PFSK-1 (cell line): ENCODE measurements at regions not wholly inside any gene's neighbourhood (a gene's known extent, or its start where the extent isn't known, plus 50 kb on each side); places are given as distances from the start of the nearest gene placed in this dataset.

Experiments
- FOXP2 ChIP-seq: optimal IDR thresholded peaks from 2 replicates; pipeline ENCODE3; 2011; ENCODE audit warnings: borderline replicate concordance, control low read depth, inconsistent platforms; ENCODE audit not compliant: insufficient read depth; ENCODE audit errors: extremely low read length, extremely low read depth
- POLR2AphosphoS5 ChIP-seq: IDR thresholded peaks from 2 replicates; pipeline ENCODE4 v1.6.1; 2012; ENCODE audit warnings: low read depth, mild to moderate bottlenecking, control low read depth, low read length, moderate library complexity
- REST ChIP-seq, 2 experiments: IDR thresholded peaks; 2 replicates each; pipeline versions ENCODE4 v1.6.1 to v1.8.0; 2011 to 2012; ENCODE audit warnings: low read depth in 2 of 2, low read length in 2 of 2, control low read depth in 1 of 2, inconsistent platforms in 1 of 2, mild to moderate bottlenecking in 1 of 2, moderate library complexity in 1 of 2; ENCODE audit not compliant: insufficient read depth in 1 of 2
- SIN3A ChIP-seq: IDR thresholded peaks from 2 replicates; pipeline ENCODE4 v1.6.1; 2012; ENCODE audit warnings: mild to moderate bottlenecking, low read length, moderate library complexity, borderline replicate concordance; ENCODE audit not compliant: insufficient read depth
- TAF1 ChIP-seq: IDR thresholded peaks from 2 replicates; pipeline ENCODE4 v1.6.1; 2012; ENCODE audit warnings: low read length, control low read depth, borderline replicate concordance; ENCODE audit not compliant: insufficient read depth

- TF ChIP-seq SIN3A (0 out of 2 replicates have a peak, but pooled peaks have one; percentile 26), POLR2AphosphoS5 (no peak)
These were observed 56.8 kb upstream of the GNG12 start for GRCh38 chr1:67889953-67890567.

GRCh38 chr1:67889466-67889865, 56.2 kb upstream of the GNG12 start:
- TF ChIP-seq REST (IDR thresholded peaks at IDR 0.05; ENCODE audit: insufficient read depth in 1 of 2, low read depth in 2 of 2, low read length in 2 of 2) (no peak), SIN3A (no peak)

DNA sequence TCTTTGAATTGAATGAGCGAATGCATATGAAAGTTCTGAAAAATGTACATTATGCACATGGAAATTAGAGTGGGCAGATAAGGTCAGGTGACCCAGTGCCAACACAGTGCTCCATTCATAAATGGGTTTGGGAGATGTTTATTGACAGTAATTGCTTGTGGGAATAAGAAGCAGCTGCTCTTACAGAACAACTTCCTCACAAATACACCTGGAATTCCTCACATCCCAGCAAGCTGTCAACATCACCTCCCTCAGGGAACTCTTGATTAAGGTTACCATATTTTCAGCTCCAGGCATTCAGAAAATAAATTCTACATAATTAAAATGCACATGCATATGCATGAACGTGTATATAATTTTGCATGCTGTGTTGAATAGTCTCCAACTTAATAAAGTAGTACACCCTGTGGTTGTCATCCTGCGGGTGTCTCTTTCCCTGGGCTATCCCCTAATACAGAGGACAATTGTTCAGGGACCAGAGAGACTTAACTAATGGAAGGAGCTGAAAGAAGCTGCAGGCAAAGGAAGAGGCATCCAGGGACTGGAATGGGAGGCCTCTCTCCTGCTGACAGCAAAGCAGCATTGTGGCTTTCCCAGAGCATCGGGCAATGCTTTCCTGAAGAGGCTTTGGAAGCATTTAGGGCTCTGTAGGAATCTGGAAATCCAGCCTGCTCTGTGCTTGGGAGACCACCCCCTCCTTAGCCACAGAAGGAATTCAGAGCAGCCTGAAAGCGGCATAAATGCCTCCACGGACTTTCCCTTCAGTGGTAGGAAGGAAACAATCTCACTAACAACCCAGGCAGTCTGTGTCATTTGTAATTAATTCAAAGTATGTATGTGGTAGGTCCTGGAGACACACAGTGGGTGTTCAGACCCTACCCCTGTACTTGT, 55.2 kb upstream of the GNG12 start:
- no peak for TF ChIP-seq SIN3A
- no peak for TF ChIP-seq TAF1
- TF ChIP-seq FOXP2 = no peak
- no peak for TF ChIP-seq POLR2AphosphoS5
- no peak for TF ChIP-seq REST (IDR thresholded peaks at IDR 0.05; ENCODE audit: insufficient read depth in 1 of 2, low read depth in 2 of 2, low read length in 2 of 2)

DNA sequence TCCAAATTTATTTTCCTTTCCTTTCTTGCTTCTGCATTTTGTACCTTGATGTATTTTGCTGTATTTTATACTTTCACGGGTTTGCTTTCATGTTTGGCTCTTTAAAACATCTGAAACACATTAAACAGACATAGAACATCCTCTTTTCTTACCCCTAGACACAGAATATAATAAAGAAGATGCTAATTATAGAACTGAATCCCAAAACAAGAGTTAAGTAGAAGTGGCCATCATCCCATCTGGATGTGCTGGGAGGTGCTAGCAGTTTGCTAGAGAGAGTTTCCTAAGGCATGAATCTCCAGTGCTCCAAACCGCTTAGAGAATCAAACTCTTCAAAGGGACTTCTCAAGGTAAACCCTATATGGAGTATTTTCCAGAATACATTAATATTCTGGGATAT, 53.9 kb upstream of the GNG12 start:
- no peak for TF ChIP-seq FOXP2
- no peak for TF ChIP-seq REST (IDR thresholded peaks at IDR 0.05; ENCODE audit: insufficient read depth in 1 of 2, low read depth in 2 of 2, low read length in 2 of 2)
- TF ChIP-seq TAF1 = no peak
- TF ChIP-seq SIN3A = no peak
- no peak for TF ChIP-seq POLR2AphosphoS5

DNA sequence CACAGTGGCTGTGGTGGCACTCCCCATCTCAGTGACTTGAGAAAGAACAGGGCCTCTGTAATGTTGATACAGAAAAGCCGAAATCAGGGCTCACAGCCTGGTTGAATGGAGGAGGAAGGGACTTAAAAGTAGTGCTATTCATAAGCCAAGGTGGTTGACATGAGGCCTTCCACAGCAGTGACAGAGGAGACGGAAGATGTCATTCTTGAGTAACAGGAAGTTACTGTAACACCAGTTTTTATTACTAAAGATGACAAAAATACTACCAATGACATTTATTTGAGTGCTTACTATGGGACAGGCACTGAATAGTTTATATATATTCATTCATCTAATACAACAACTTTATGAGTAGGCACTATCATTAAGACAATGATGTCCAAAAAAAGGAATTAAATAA, 52.8 kb upstream of the GNG12 start:
- no peak for TF ChIP-seq FOXP2
- no peak for TF ChIP-seq POLR2AphosphoS5
- no peak for TF ChIP-seq TAF1
- no peak for TF ChIP-seq SIN3A
- no peak for TF ChIP-seq REST (IDR thresholded peaks at IDR 0.05; ENCODE audit: insufficient read depth in 1 of 2, low read depth in 2 of 2, low read length in 2 of 2)
